Ascending aorta (tissue), 2 donors: ENCODE measurements at regions not wholly inside any gene's neighbourhood (a gene's known extent, or its start where the extent isn't known, plus 50 kb on each side); places are given as distances from the start of the nearest gene placed in this dataset.

Source experiments
- DNase-seq, 2 donors: peaks; one replicate each; pipeline ENCODE4 v3.0.0-alpha.2; 2019; ENCODE audit warnings: low spot score in 2 of 2
- H3K27ac ChIP-seq, 2 donors: fragments of 200-600 bp; sonication (generic); one replicate each; pipeline ENCODE4 v1.5.1; 2016 to 2017; ENCODE audit warnings: mild to moderate bottlenecking in 1 of 2
- H3K27me3 ChIP-seq: fragments of 200-600 bp; sonication (generic); one replicate; pipeline ENCODE4 v1.5.1; 2017
- H3K36me3 ChIP-seq, 2 donors: fragments of 200-600 bp; sonication (generic); one replicate each; pipeline ENCODE4 v1.5.1; 2016
- H3K4me1 ChIP-seq, 2 donors: fragments of 200-600 bp; sonication (generic); one replicate each; pipeline ENCODE4 v1.5.1; 2016 to 2017; ENCODE audit warnings: mild to moderate bottlenecking in 1 of 2
- H3K4me3 ChIP-seq, 2 donors: fragments of 200-600 bp; sonication (generic); one replicate each; pipeline ENCODE4 v1.5.1; 2016 to 2017; ENCODE audit warnings: mild to moderate bottlenecking in 1 of 2
- H3K9me3 ChIP-seq, 2 donors: fragments of 200-600 bp; sonication (generic); one replicate each; pipeline ENCODE4 v1.5.1; 2016
- intact Hi-C: fragments of 100-400 bp; cut with DNase I; formaldehyde crosslinking; loops from one replicate; pipeline ENCODE4 v1.15.1; 2023
- TF ChIP-seq, protein P1 (sequence below), 3 experiments: fragments of 200-600 bp in 2 of 3; fragments of 450-650 bp in 1 of 3; sonication (generic) in 2 of 3; IDR thresholded peaks; one replicate each; pipeline ENCODE4 v1.5.1; 2016 to 2019; ENCODE audit warnings: antibody characterized with exemption in 3 of 3, mild to moderate bottlenecking in 1 of 3, moderate library complexity in 1 of 3

DNA sequence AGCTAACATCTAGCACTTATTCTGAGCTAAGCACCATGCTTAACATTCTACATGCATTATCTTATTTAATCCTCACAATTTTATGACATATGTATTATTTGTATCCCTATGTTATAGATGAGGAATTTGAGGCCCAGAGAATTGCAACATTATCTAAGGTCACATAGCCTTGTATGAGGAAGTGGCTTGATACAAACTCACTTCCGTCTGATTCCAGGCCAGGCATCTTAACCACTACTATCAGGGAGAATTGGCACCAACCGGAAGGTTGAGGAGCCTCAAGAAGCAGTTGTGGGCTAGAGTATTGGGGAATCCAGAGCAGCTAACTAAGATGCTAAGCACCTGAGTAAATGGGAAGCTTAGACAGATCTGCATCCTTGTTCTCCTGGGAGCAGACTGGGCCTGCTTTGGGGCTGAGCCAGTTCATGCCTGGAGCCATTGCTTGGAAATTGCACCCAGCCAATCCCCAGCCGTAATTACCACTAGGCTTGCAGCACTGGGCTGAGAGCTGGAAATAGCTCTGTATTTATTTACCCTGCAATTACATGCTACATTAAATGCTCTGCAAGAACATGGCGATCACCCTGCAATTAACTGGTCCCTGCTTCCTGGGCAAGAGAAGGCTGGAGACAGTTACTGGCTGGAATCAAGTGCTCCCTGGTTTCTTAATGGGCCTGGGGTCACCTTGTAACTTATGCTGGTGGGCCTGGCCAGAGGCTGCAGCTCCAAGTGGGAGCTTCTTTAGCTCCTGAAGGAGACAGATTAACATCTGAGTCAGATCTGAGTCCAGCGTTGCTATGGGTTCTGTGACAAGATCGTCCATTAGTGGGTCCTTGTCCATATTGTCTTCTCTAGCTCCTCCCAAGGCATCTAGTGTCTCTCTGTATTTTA, 273.1 kb upstream of the CCL2 start:
- H3K27ac ChIP-seq: no peak overlapping the region
- no peak overlapping the region for H3K4me3 ChIP-seq
- H3K9me3 ChIP-seq: no peaks in the 10 kb centered on the region
- H3K36me3 ChIP-seq: no peaks in the 10 kb centered on the region
- TF ChIP-seq, protein P1, sequence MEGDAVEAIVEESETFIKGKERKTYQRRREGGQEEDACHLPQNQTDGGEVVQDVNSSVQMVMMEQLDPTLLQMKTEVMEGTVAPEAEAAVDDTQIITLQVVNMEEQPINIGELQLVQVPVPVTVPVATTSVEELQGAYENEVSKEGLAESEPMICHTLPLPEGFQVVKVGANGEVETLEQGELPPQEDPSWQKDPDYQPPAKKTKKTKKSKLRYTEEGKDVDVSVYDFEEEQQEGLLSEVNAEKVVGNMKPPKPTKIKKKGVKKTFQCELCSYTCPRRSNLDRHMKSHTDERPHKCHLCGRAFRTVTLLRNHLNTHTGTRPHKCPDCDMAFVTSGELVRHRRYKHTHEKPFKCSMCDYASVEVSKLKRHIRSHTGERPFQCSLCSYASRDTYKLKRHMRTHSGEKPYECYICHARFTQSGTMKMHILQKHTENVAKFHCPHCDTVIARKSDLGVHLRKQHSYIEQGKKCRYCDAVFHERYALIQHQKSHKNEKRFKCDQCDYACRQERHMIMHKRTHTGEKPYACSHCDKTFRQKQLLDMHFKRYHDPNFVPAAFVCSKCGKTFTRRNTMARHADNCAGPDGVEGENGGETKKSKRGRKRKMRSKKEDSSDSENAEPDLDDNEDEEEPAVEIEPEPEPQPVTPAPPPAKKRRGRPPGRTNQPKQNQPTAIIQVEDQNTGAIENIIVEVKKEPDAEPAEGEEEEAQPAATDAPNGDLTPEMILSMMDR (IDR thresholded peaks at IDR 0.05): no peak
- no peak for DNase-seq
- no peaks in the 10 kb centered on the region for H3K27me3 ChIP-seq
- intact Hi-C loops: no loop called here
- H3K4me1 ChIP-seq: no peaks in the 10 kb centered on the region

GRCh38 chr17:33982909-33983308, 272.2 kb upstream of the CCL2 start:
- H3K36me3 ChIP-seq: no peaks in the 10 kb centered on the region
- no peak for DNase-seq
- no peaks in the 10 kb centered on the region for H3K27me3 ChIP-seq
- TF ChIP-seq, protein P1 (IDR thresholded peaks at IDR 0.05): no peak
- intact Hi-C loops: no loop called here
- H3K4me1 ChIP-seq: no peaks in the 10 kb centered on the region
- H3K27ac ChIP-seq: no peak overlapping the region
- H3K4me3 ChIP-seq: no peak overlapping the region
- no peaks in the 10 kb centered on the region for H3K9me3 ChIP-seq

GRCh38 chr17:33983824-33984574, 271.1 kb upstream of the CCL2 start:
- Histone ChIP-seq H3K9me3 (no peaks in the 10 kb centered on the region), H3K27me3 (no peaks in the 10 kb centered on the region), H3K27ac (no peak overlapping the region), H3K4me3 (no peak overlapping the region), H3K36me3 (no peaks in the 10 kb centered on the region), H3K4me1 (no peaks in the 10 kb centered on the region)
- TF ChIP-seq, protein P1 (IDR thresholded peaks at IDR 0.05): no peak
- intact Hi-C loops: no loop called here
- DNase-seq: no peak

DNA sequence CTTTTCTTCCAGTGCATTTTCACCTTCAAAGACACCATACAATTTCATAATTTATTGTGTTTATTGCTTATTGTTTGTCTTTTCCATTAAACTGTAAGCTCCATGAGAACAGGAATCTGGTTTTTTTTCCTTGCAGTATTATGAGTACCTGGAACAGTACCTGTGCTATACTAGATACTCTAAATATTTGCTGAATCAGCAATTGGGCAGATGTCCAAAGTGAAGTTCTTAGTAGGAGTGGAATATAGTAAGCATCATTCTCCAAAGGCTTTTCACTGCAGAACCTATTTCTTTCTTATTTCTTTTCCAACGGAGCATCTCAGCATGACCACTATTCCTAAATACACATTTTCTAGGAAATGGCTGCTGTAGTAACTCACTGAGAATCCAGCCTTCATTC, 269.0 kb upstream of the CCL2 start:
- Histone ChIP-seq H3K4me1 (no peaks in the 10 kb centered on the region), H3K9me3 (no peaks in the 10 kb centered on the region), H3K27me3 (no peaks in the 10 kb centered on the region), H3K27ac (no peak overlapping the region), H3K4me3 (no peak overlapping the region), H3K36me3 (no peaks in the 10 kb centered on the region)
- intact Hi-C loops: no loop called here
- TF ChIP-seq, protein P1 (IDR thresholded peaks at IDR 0.05): no peak
- no peak for DNase-seq

DNA sequence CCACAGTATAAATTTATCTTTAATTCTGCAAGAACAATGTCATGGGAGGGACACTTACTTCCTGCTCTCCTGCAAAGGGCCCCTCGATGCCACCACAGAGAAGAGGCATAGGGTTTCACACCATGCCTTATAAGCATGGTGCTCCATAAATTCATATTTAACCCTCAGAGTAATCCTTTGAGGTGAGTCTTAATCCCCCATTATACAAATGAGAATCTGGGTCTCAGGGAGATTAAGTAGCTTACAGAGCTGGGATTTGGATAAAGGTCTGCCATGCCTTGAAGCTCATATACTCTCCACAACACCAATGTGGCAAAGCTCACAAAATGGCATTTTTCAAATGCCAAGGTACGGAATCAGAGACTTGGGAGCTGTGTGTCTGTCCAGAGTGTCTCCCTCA, 268.5 kb upstream of the CCL2 start:
- H3K27me3 ChIP-seq: no peaks in the 10 kb centered on the region
- intact Hi-C loops: no loop called here
- TF ChIP-seq, protein P1 (IDR thresholded peaks at IDR 0.05): no peak
- no peaks in the 10 kb centered on the region for H3K9me3 ChIP-seq
- no peaks in the 10 kb centered on the region for H3K36me3 ChIP-seq
- no peaks in the 10 kb centered on the region for H3K4me1 ChIP-seq
- no peak overlapping the region for H3K4me3 ChIP-seq
- H3K27ac ChIP-seq: no peak overlapping the region
- no peak for DNase-seq
